Endothelial cell of umbilical vein (primary cell): ENCODE measurements at regions not wholly inside any gene's neighbourhood (a gene's known extent, or its start where the extent isn't known, plus 50 kb on each side); places are given as distances from the start of the nearest gene placed in this dataset.

Experiments
- BruUV-seq: library from RNA; stranded (reverse); fragments of 400-500 nt; replicated peaks from 2 replicates; lab custom pipeline; 2021; lab: Mats Ljungman, UMichigan
- CTCF ChIA-PET: fragments of 300-600, 350-600 bp; sonication (Branson Sonifier 250); formaldehyde crosslinking; loops from one replicate; lab custom pipeline; 2021; ENCODE audit warnings: antibody characterized with exemption, inconsistent platforms; lab: Charles Lee
- POLR2A ChIA-PET: fragments of 300-600, 350-600 bp; sonication (Branson Sonifier 250); formaldehyde crosslinking; loops from one replicate; lab custom pipeline; 2021; ENCODE audit warnings: antibody characterized with exemption, inconsistent platforms; lab: Charles Lee
- DNase-seq: peaks from one replicate; pipeline ENCODE4 v3.0.0-alpha.2; 2011; ENCODE audit warnings: low read depth, low spot score
- FAIRE-seq: peaks from 2 replicates; lab custom pipeline; 2011; peaks lifted over from hg19 to GRCh38; lab: Jason Lieb, UNC
- H2AFZ ChIP-seq: 2 replicates; pipeline ENCODE4 v1.6.0; 2012; ENCODE audit warnings: low read depth, low read length, control low read depth, inconsistent platforms
- H3K27ac ChIP-seq: 2 replicates; pipeline ENCODE4 v1.5.1; 2011; ENCODE audit warnings: low read depth, mild to moderate bottlenecking, control low read depth, low read length, moderate library complexity; ENCODE audit not compliant: insufficient read depth
- H3K27me3 ChIP-seq, 2 experiments: 2 replicates each; pipeline versions ENCODE4 v1.6.0 to v1.6.1; 2011; ENCODE audit warnings: low read length in 2 of 2, mixed read lengths in 1 of 2; ENCODE audit not compliant: control insufficient read depth in 2 of 2, insufficient read depth in 2 of 2
- H3K36me3 ChIP-seq, 2 experiments: 2 replicates in 1 of 2; 3 replicates in 1 of 2; pipeline ENCODE4 v1.5.1; 2011; ENCODE audit warnings: low read length in 2 of 2, mild to moderate bottlenecking in 1 of 2, moderate library complexity in 1 of 2; ENCODE audit not compliant: control insufficient read depth in 2 of 2, insufficient read depth in 2 of 2; ENCODE audit errors: extremely low read depth in 1 of 2
- H3K4me1 ChIP-seq: 3 replicates; pipeline ENCODE4 v1.5.1; 2011; ENCODE audit warnings: mild to moderate bottlenecking, low read length; ENCODE audit not compliant: control insufficient read depth, insufficient read depth; ENCODE audit errors: extremely low read depth
- H3K4me2 ChIP-seq: 2 replicates; pipeline ENCODE4 v1.6.1; 2011; ENCODE audit warnings: low read length, control low read depth, mixed read lengths; ENCODE audit not compliant: insufficient read depth
- H3K4me3 ChIP-seq, 3 experiments: fragments of 200-600 bp in 1 of 3; sonication (generic), shearing (Covaris generic) in 1 of 3; replicated peaks in 1 of 3; 2 replicates each; pipeline ENCODE4 v1.5.1; 2011 to 2016; ENCODE audit warnings: control low read depth in 3 of 3, low read length in 3 of 3, mild to moderate bottlenecking in 2 of 3, inconsistent platforms in 1 of 3, low read depth in 1 of 3, moderate library complexity in 1 of 3; ENCODE audit not compliant: insufficient read depth in 1 of 3
- H3K79me2 ChIP-seq: 2 replicates; pipeline ENCODE4 v1.6.0; 2012; ENCODE audit warnings: low read length, inconsistent platforms; ENCODE audit not compliant: control insufficient read depth, insufficient read depth
- H3K9ac ChIP-seq: replicated peaks from 2 replicates; pipeline ENCODE3; 2011; ENCODE audit warnings: low read length, control low read depth; ENCODE audit not compliant: insufficient read depth; ENCODE audit errors: extremely low read depth
- H3K9me1 ChIP-seq: replicated peaks from 3 replicates; pipeline ENCODE4 v1.6.0; 2011; ENCODE audit warnings: mild to moderate bottlenecking, low read length; ENCODE audit not compliant: control insufficient read depth, insufficient read depth; ENCODE audit errors: extremely low read depth
- H3K9me3 ChIP-seq: replicated peaks from 2 replicates; pipeline ENCODE4 v1.5.1; 2012; ENCODE audit warnings: low read length, inconsistent platforms; ENCODE audit not compliant: control insufficient read depth, insufficient read depth
- H4K20me1 ChIP-seq: replicated peaks from 2 replicates; pipeline ENCODE3; 2011; ENCODE audit warnings: mild to moderate bottlenecking, low read length; ENCODE audit not compliant: control insufficient read depth, insufficient read depth; ENCODE audit errors: extremely low read depth
- CTCF ChIP-seq, 2 donors: IDR thresholded peaks; 1 replicate in 1 of 2; 2 replicates in 1 of 2; pipeline ENCODE4 v1.5.1; 2011; ENCODE audit warnings: low read length in 2 of 2, mild to moderate bottlenecking in 2 of 2, moderate library complexity in 2 of 2, control low read depth in 1 of 2, inconsistent platforms in 1 of 2, low read depth in 1 of 2; ENCODE audit not compliant: insufficient read depth in 1 of 2; ENCODE audit errors: extremely low read depth in 1 of 2
- EZH2 ChIP-seq: IDR thresholded peaks from 2 replicates; pipeline ENCODE4 v1.6.1; 2012; ENCODE audit warnings: borderline replicate concordance, low read depth, mild to moderate bottlenecking, moderate library complexity, low read length, inconsistent platforms; ENCODE audit not compliant: severe bottlenecking
- FOS ChIP-seq: IDR thresholded peaks from 2 replicates; pipeline ENCODE4 v1.6.1; 2011; ENCODE audit warnings: mild to moderate bottlenecking, low read length, moderate library complexity, borderline replicate concordance; ENCODE audit not compliant: insufficient read depth
- GATA2 ChIP-seq: IDR thresholded peaks from 2 replicates; pipeline ENCODE4 v1.7.0; 2011; ENCODE audit warnings: low read depth, mild to moderate bottlenecking, moderate library complexity, mixed read lengths, low read length; ENCODE audit not compliant: insufficient read length, insufficient read depth
- JUN ChIP-seq: IDR thresholded peaks from 2 replicates; pipeline ENCODE4 v1.6.1; 2011; ENCODE audit warnings: borderline replicate concordance, low read depth; ENCODE audit not compliant: insufficient read length, insufficient read depth
- MYC ChIP-seq: IDR thresholded peaks from one replicate; pipeline ENCODE4 v1.6.1; 2011; ENCODE audit warnings: mild to moderate bottlenecking, low read depth, low read length
- POLR2A ChIP-seq: IDR thresholded peaks from 2 replicates; pipeline ENCODE4 v1.6.1; 2012; ENCODE audit warnings: low read depth, mild to moderate bottlenecking, control low read depth, low read length
- POLR2AphosphoS5 ChIP-seq: IDR thresholded peaks from 2 replicates; pipeline ENCODE4 v1.6.1; 2012; ENCODE audit warnings: low read depth, mild to moderate bottlenecking, control low read depth, low read length, moderate library complexity; ENCODE audit not compliant: insufficient read depth
- dilution Hi-C: fragments of 300-500 bp; cut with MboI; formaldehyde crosslinking; loops from one replicate; pipeline ENCODE4 v1.15.0; 2019; ENCODE audit warnings: low sequenced_read_pairs; ENCODE audit not compliant: extremely low pct_ligation_motif_present
- intact Hi-C: fragments of 100-400 bp; cut with micrococcal nuclease; formaldehyde crosslinking; loops from one replicate; pipeline ENCODE4 v1.10.0; 2022
- TF ChIP-seq, protein P1 (sequence below): IDR thresholded peaks from 2 replicates; pipeline ENCODE4 v1.6.1; 2011; ENCODE audit not compliant: insufficient read depth, insufficient read length

DNA sequence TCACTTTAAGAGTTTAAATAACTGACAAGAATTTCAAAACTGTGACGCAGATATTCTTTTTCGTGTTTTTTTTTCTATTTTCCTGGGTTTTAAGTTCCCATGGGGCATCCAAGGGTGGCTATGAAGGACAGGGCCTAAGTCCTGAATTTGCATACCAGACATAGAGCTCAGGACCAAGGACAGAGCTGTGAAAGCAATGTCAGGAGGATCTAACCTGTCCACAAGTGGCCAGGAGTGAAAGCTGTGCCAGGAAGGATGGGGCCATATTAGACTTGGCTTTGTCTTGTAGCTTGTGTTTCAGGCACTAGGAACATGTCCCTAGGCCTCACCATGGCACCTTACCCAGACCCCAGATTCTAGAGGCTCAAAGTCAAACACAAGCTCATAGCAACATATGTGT is 289.4 kb upstream of the MIR17HG start:
- Histone ChIP-seq H3K27ac (no peak overlapping the region), H3K9me3 (no peaks in the 10 kb centered on the region), H3K36me3 (no peaks in the 10 kb centered on the region), H3K9ac (no peak overlapping the region), H3K79me2 (no peaks in the 10 kb centered on the region), H3K9me1 (no peaks in the 10 kb centered on the region), H3K27me3 (no peaks in the 10 kb centered on the region), H2AFZ (no peak overlapping the region), H3K4me1 (no peaks in the 10 kb centered on the region), H3K4me2 (no peak overlapping the region), H3K4me3 (no peak overlapping the region), H4K20me1 (no peaks in the 10 kb centered on the region)
- dilution Hi-C loops, result no loop called here
- TF ChIP-seq MYC (no peak), FOS (no peak), POLR2AphosphoS5 (no peak), EZH2 (no peak), GATA2 (no peak), POLR2A (no peak), CTCF (IDR thresholded peaks at IDR 0.05; ENCODE audit: extremely low read depth in 1 of 2, insufficient read depth in 1 of 2, low read depth in 1 of 2, low read length in 2 of 2) (no peak), JUN (no peak)
- TF ChIP-seq, protein P1, sequence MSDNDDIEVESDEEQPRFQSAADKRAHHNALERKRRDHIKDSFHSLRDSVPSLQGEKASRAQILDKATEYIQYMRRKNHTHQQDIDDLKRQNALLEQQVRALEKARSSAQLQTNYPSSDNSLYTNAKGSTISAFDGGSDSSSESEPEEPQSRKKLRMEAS, result no peak
- ChIA-PET CTCF (interaction anchor here (1.4 kb wide), 1 partner anchor 20 kb away, joined by 4 read pairs; no protein-coding TSS in a partner anchor), POLR2A (no interaction called here)
- FAIRE-seq (no peak), DNase-seq (no peak)
- BruUV-seq, result no TSS peak
- intact Hi-C loops, result no loop called here
